ENCODE measurements at regions not wholly inside any gene's neighbourhood (a gene's known extent, or its start where the extent isn't known, plus 50 kb on each side); places are given as distances from the start of the nearest gene placed in this dataset.
"Not testable (repeated sequence)": the region's sequence is repeated elsewhere in the genome, so short reads cannot be mapped to it uniquely, and the experiment has no call there.

- no peak for FAIRE-seq
Measured at GRCh38 chr6:100088009-100088408, 94.0 kb upstream of the MCHR2 start.

GRCh38 chr6:100084991-100085364 is 91.0 kb upstream of the MCHR2 start:
- FAIRE-seq: no peak

- no peak for FAIRE-seq
Measured at GRCh38 chr6:100084316-100084990, 90.4 kb upstream of the MCHR2 start.

GRCh38 chr6:100078509-100078908 is 84.5 kb upstream of the MCHR2 start:
- FAIRE-seq: no peak

GRCh38 chr6:100065348-100065747 is 71.3 kb upstream of the MCHR2 start:
- no peak for FAIRE-seq

- no peak for FAIRE-seq
Measured at GRCh38 chr6:100062621-100063020, 68.6 kb upstream of the MCHR2 start.

- no peak for FAIRE-seq
Measured at GRCh38 chr6:100057941-100058340, 63.9 kb upstream of the MCHR2 start.

- no peak for FAIRE-seq
Measured at GRCh38 chr6:100050550-100050949, 56.5 kb upstream of the MCHR2 start.

GRCh38 chr6:100043961-100044360 is 49.9 kb upstream of the MCHR2 start:
- FAIRE-seq: not testable (repeated sequence)

All from colon (tissue), 2 donors.